ENCODE measurements at regions not wholly inside any gene's neighbourhood (a gene's known extent, or its start where the extent isn't known, plus 50 kb on each side); places are given as distances from the start of the nearest gene placed in this dataset.
"Not testable (repeated sequence)": the region's sequence is repeated elsewhere in the genome, so short reads cannot be mapped to it uniquely, and the experiment has no call there.

- H3K4me3 ChIP-seq (replicated peaks in 1 of 2; ENCODE audit: low read depth in 1 of 2, low read length in 2 of 2); CTCF ChIA-PET; intact Hi-C loops (cut with micrococcal nuclease); H3K9me3 ChIP-seq (ENCODE audit: control insufficient read depth in 1 of 2, insufficient read depth in 1 of 2, low read depth in 1 of 2, low read length in 2 of 2); BruUV-seq (replicated peaks); H3K4me1 ChIP-seq (ENCODE audit: control insufficient read depth in 1 of 2, insufficient read depth in 2 of 2, low read length in 2 of 2); DNase-seq (ENCODE audit: low read depth, low spot score); H2AFZ ChIP-seq (ENCODE audit: low read depth, low read length, poor library complexity, severe bottlenecking); H3K36me3 ChIP-seq (ENCODE audit: control insufficient read depth in 1 of 2, insufficient read depth in 2 of 2, low read length in 2 of 2); H3K79me2 ChIP-seq (ENCODE audit: insufficient read depth, low read length); H3K27ac ChIP-seq (ENCODE audit: low read depth, low read length); H4K20me1 ChIP-seq (ENCODE audit: insufficient read depth); ATAC-seq; POLR2A ChIA-PET; H3K4me2 ChIP-seq (ENCODE audit: low read length); RAD21 ChIA-PET (ENCODE audit: low non-redundant PET in 1 of 2, low total read pairs in 2 of 2, uncharacterized antibody in 2 of 2, unreplicated experiment in 2 of 2); H3K9me2 ChIP-seq (ENCODE audit: insufficient read depth); H3K9ac ChIP-seq (ENCODE audit: low read length); H3K27me3 ChIP-seq (ENCODE audit: insufficient read depth, low read length): not testable (repeated sequence)
Measured at GRCh38 chr22:44635567-44635966, 66.4 kb upstream of the PRR5 start.

GRCh38 chr22:44634426-44635321 lies 67.3 kb upstream of the PRR5 start:
- H3K27me3 ChIP-seq (ENCODE audit: insufficient read depth, low read length): no peaks in the 10 kb centered on the region
- H3K27ac ChIP-seq (ENCODE audit: low read depth, low read length): no peak overlapping the region
- no peak for ATAC-seq
- no peak for DNase-seq (ENCODE audit: low read depth, low spot score)
- no peak overlapping the region for H2AFZ ChIP-seq (ENCODE audit: low read depth, low read length, poor library complexity, severe bottlenecking)
- no peak overlapping the region for H3K4me2 ChIP-seq (ENCODE audit: low read length)
- H3K79me2 ChIP-seq (ENCODE audit: insufficient read depth, low read length): no peaks in the 10 kb centered on the region
- no peaks in the 10 kb centered on the region for H3K9me3 ChIP-seq (ENCODE audit: control insufficient read depth in 1 of 2, insufficient read depth in 1 of 2, low read depth in 1 of 2, low read length in 2 of 2)
- no peaks in the 10 kb centered on the region for H3K4me1 ChIP-seq (ENCODE audit: control insufficient read depth in 1 of 2, insufficient read depth in 2 of 2, low read length in 2 of 2)
- ChIA-PET RAD21 (ENCODE audit: low non-redundant PET in 1 of 2, low total read pairs in 2 of 2, uncharacterized antibody in 2 of 2, unreplicated experiment in 2 of 2) (no interaction called here), POLR2A (no interaction called here), CTCF (no interaction called here)
- H4K20me1 ChIP-seq (ENCODE audit: insufficient read depth): no peaks in the 10 kb centered on the region
- intact Hi-C loops (cut with micrococcal nuclease): no loop called here
- H3K36me3 ChIP-seq (ENCODE audit: control insufficient read depth in 1 of 2, insufficient read depth in 2 of 2, low read length in 2 of 2): no peaks in the 10 kb centered on the region
- no peak overlapping the region for H3K9ac ChIP-seq (ENCODE audit: low read length)
- H3K4me3 ChIP-seq (replicated peaks in 1 of 2; ENCODE audit: low read depth in 1 of 2, low read length in 2 of 2): no peak overlapping the region
- no peaks in the 10 kb centered on the region for H3K9me2 ChIP-seq (ENCODE audit: insufficient read depth)
- BruUV-seq (replicated peaks): no TSS peak
- TF ChIP-seq TCF7L2 (IDR thresholded peaks at IDR 0.05; ENCODE audit: borderline replicate concordance, extremely low read depth, insufficient read depth, insufficient read length) (no peak), SRF (IDR thresholded peaks at IDR 0.05; ENCODE audit: low read depth) (no peak), ELF1 (IDR thresholded peaks at IDR 0.05; ENCODE audit: borderline replicate concordance, low read depth) (no peak), CBX3 (IDR thresholded peaks at IDR 0.05; ENCODE audit: low read depth) (no peak), RAD21 (IDR thresholded peaks at IDR 0.05; ENCODE audit: low read depth) (no peak), REST (IDR thresholded peaks at IDR 0.05; ENCODE audit: low read depth) (no peak), ZBTB33 (IDR thresholded peaks at IDR 0.05; ENCODE audit: extremely low read depth, insufficient replicate concordance, low read length) (no peak), CTCF (IDR thresholded peaks at IDR 0.05 in 2 of 3, conservative IDR thresholded peaks at IDR 0.05 in 1 of 3; ENCODE audit: borderline replicate concordance in 1 of 3, insufficient read depth in 1 of 3, low read depth in 2 of 3, low read length in 2 of 3) (no peak), EZH2phosphoT487 (IDR thresholded peaks at IDR 0.05; ENCODE audit: borderline replicate concordance) (no peak), MAX (IDR thresholded peaks at IDR 0.05) (no peak)
